Lung (tissue), 11 donors: ENCODE measurements at regions not wholly inside any gene's neighbourhood (a gene's known extent, or its start where the extent isn't known, plus 50 kb on each side); places are given as distances from the start of the nearest gene placed in this dataset.
"Not testable (repeated sequence)": the region's sequence is repeated elsewhere in the genome, so short reads cannot be mapped to it uniquely, and the experiment has no call there.

Experiments
- ATAC-seq: fragments of 200-7000 bp; cut with Tn5 transposase; one replicate; pipeline ENCODE4 v1.9.1; 2020; ENCODE audit warnings: moderate number of reproducible peaks; ENCODE audit not compliant: insufficient read depth, low FRiP score
- DNase-seq, 3 donors: peaks; one replicate each; pipeline ENCODE4 v3.0.0-alpha.2; 2013 to 2017
- H3K27ac ChIP-seq, 2 donors: one replicate each; pipeline ENCODE4 v1.5.1; 2013; ENCODE audit warnings: mild to moderate bottlenecking in 2 of 2, moderate library complexity in 2 of 2, control low read depth in 1 of 2, inconsistent platforms in 1 of 2, low read depth in 1 of 2, low read length in 1 of 2
- H3K27me3 ChIP-seq, 3 donors: one replicate each; pipeline ENCODE4 v1.5.1; 2013; ENCODE audit warnings: low read length in 2 of 3; ENCODE audit not compliant: control insufficient read depth in 3 of 3, insufficient read depth in 3 of 3
- H3K36me3 ChIP-seq, 4 donors: one replicate each; pipeline ENCODE4 v1.5.1; 2013; ENCODE audit warnings: low read length in 4 of 4, mild to moderate bottlenecking in 1 of 4, moderate library complexity in 1 of 4; ENCODE audit not compliant: control insufficient read depth in 4 of 4, insufficient read depth in 4 of 4
- H3K4me1 ChIP-seq, 5 donors: one replicate each; pipeline ENCODE4 v1.5.1; 2013; ENCODE audit warnings: low read length in 5 of 5, mild to moderate bottlenecking in 2 of 5, moderate library complexity in 1 of 5; ENCODE audit not compliant: control insufficient read depth in 5 of 5, insufficient read depth in 5 of 5
- H3K4me3 ChIP-seq: one replicate; pipeline ENCODE4 v1.5.1; 2013; ENCODE audit warnings: mild to moderate bottlenecking, control low read depth, moderate library complexity
- H3K9ac ChIP-seq, 2 donors: one replicate each; pipeline ENCODE4 v1.5.1; 2013; ENCODE audit warnings: low read length in 2 of 2, control low read depth in 1 of 2; ENCODE audit not compliant: insufficient read depth in 1 of 2
- H3K9me3 ChIP-seq, 4 donors: one replicate each; pipeline ENCODE4 v1.5.1; 2013; ENCODE audit warnings: low read length in 3 of 4, mild to moderate bottlenecking in 1 of 4, moderate library complexity in 1 of 4; ENCODE audit not compliant: control insufficient read depth in 4 of 4, insufficient read depth in 3 of 4
- CTCF ChIP-seq: IDR thresholded peaks from 2 replicates; pipeline ENCODE4 v1.5.1; 2012; ENCODE audit warnings: mild to moderate bottlenecking; ENCODE audit errors: control extremely low read depth, extremely low read depth
- WGBS, 2 donors: extraction: QIAGEN DNeasy Blood & Tissue Kit; methylation state at CpG; one replicate each; pipeline ENCODE4 v1.1.7; 2013; 5-methylcytosine and 5-hydroxymethylcytosine counted together
- donor health status: control.
- donor health status: control.
- donor health status: Bipolar disorder and iron deficiency.
- donor health status: healthy.
- donor health status: DM: yes; HTN: yes; CAD: no.

GRCh38 chr10:121137533-121137932 is 286.4 kb downstream of the WDR11 start:
- Histone ChIP-seq H3K4me1 (peaks cover 0 to 14% (median 0%) of the 10 kb centered on the region in 5 donors), H3K27ac (no peak overlapping the region), H3K4me3 (no peak overlapping the region), H3K9ac (no peak overlapping the region), H3K27me3 (no peaks in the 10 kb centered on the region), H3K36me3 (no peaks in the 10 kb centered on the region), H3K9me3 (no peaks in the 10 kb centered on the region)
- 75 to 100% methylated on average over 1 of the region's 1 CpG for WGBS, 2 donors
- ATAC-seq, result no peak
- peak in 1 of 3 donors; percentile 64 for DNase-seq
- TF ChIP-seq CTCF, result no peak

- H3K4me3 ChIP-seq, result no peak overlapping the region
- H3K9me3 ChIP-seq, result no peaks in the 10 kb centered on the region
- ATAC-seq (no peak), DNase-seq (no peak)
- 65 to 77% methylated on average over 13 of the region's 13 CpGs for WGBS, 2 donors
- H3K27me3 ChIP-seq, result no peaks in the 10 kb centered on the region
- no peak for TF ChIP-seq CTCF
- no peaks in the 10 kb centered on the region for H3K36me3 ChIP-seq
- peaks cover 0 to 14% (median 0%) of the 10 kb centered on the region in 5 donors for H3K4me1 ChIP-seq
- H3K27ac ChIP-seq, result no peak overlapping the region
- no peak overlapping the region for H3K9ac ChIP-seq
These were observed 287.1 kb downstream of the WDR11 start for GRCh38 chr10:121138112-121138860.

- TF ChIP-seq CTCF, result no peak
- H3K36me3 ChIP-seq, result no peaks in the 10 kb centered on the region
- no peaks in the 10 kb centered on the region for H3K27me3 ChIP-seq
- DNase-seq (no peak), ATAC-seq (no peak)
- 88 to 92% methylated on average over 4 of the region's 4 CpGs for WGBS, 2 donors
- peaks cover 0 to 5% (median under 1%) of the 10 kb centered on the region in 4 donors for H3K9me3 ChIP-seq
- H3K9ac ChIP-seq, result no peak overlapping the region
- peaks cover 0 to 14% (median 0%) of the 10 kb centered on the region in 5 donors for H3K4me1 ChIP-seq
- no peak overlapping the region for H3K4me3 ChIP-seq
- H3K27ac ChIP-seq, result no peak overlapping the region
These were observed 287.8 kb downstream of the WDR11 start for GRCh38 chr10:121138918-121139317.

- WGBS, 2 donors, result 24 to 26% methylated on average over 2 of the region's 2 CpGs
- DNase-seq, H3K4me1 ChIP-seq, H3K27me3 ChIP-seq, H3K4me3 ChIP-seq, ATAC-seq, H3K36me3 ChIP-seq, H3K27ac ChIP-seq, H3K9ac ChIP-seq: not testable (repeated sequence)
- H3K9me3 ChIP-seq, result peaks cover 0 to 12% (median 2%) of the 10 kb centered on the region in 4 donors
These were observed 294.7 kb downstream of the WDR11 start for GRCh38 chr10:121145802-121146395.
